ENCODE measurements at regions not wholly inside any gene's neighbourhood (a gene's known extent, or its start where the extent isn't known, plus 50 kb on each side); places are given as distances from the start of the nearest gene placed in this dataset.

GRCh38 chr1:98351561-98351960, 310.0 kb upstream of the SNX7 start:
- H3K4me1 Mint-ChIP-seq, result peaks cover 2% of the 10 kb centered on the region
- H3K79me2 ChIP-seq (ENCODE audit: insufficient read depth, low read length), result no peaks in the 10 kb centered on the region
- no peak overlapping the region for H3K9ac ChIP-seq (ENCODE audit: insufficient read depth, low read length, poor library complexity, severe bottlenecking)
- no peaks in the 10 kb centered on the region for H4K20me1 ChIP-seq (ENCODE audit: insufficient read depth, low read length)
- no peak overlapping the region for H2AFZ ChIP-seq (ENCODE audit: insufficient read depth, low read depth, low read length, poor library complexity, severe bottlenecking)
- H3K36me3 Mint-ChIP-seq, result no peaks in the 10 kb centered on the region
- DNase-seq, result no peak
- no peak overlapping the region for H3K27ac ChIP-seq (ENCODE audit: low read depth in 1 of 2, low read length in 2 of 2)
- H3K27ac Mint-ChIP-seq, result no peak overlapping the region
- H3K4me3 Mint-ChIP-seq, result no peak overlapping the region
- no peaks in the 10 kb centered on the region for H3K4me1 ChIP-seq (ENCODE audit: control insufficient read depth in 1 of 2, insufficient read depth in 2 of 2, low read length in 2 of 2)
- no peak overlapping the region for H3K4me3 ChIP-seq (replicated peaks in 1 of 3; ENCODE audit: low read depth in 2 of 3, low read length in 3 of 3)
- H3K27me3 ChIP-seq (ENCODE audit: control insufficient read depth in 2 of 2, insufficient read depth in 2 of 2, low read length in 2 of 2), result no peaks in the 10 kb centered on the region
- no peak for TF ChIP-seq CTCF (IDR thresholded peaks at IDR 0.05)
- no peaks in the 10 kb centered on the region for H3K36me3 ChIP-seq (replicated peaks in 1 of 2; ENCODE audit: control insufficient read depth in 1 of 2, insufficient read depth in 2 of 2, low read length in 2 of 2)
- no peak overlapping the region for H3K4me2 ChIP-seq (replicated peaks; ENCODE audit: extremely low read depth, low read length, poor library complexity, severe bottlenecking)
- intact Hi-C loops (cut with micrococcal nuclease), result no loop called here
- WGBS (ENCODE audit: insufficient coverage), result 40% methylated on average over 3 of the region's 5 CpGs
- H3K27me3 Mint-ChIP-seq (ENCODE audit: low read depth in 3 of 3), result peaks cover 0 to 2% (median 0%) of the 10 kb centered on the region in 3 donors
- no peaks in the 10 kb centered on the region for H3K9me3 Mint-ChIP-seq
- H3K9me3 ChIP-seq (replicated peaks in 1 of 2; ENCODE audit: control insufficient read depth in 1 of 2, insufficient read depth in 1 of 2, low read length in 2 of 2), result no peaks in the 10 kb centered on the region

GRCh38 chr1:98345417-98345816, 316.1 kb upstream of the SNX7 start:
- no peaks in the 10 kb centered on the region for H3K27me3 ChIP-seq (ENCODE audit: control insufficient read depth in 2 of 2, insufficient read depth in 2 of 2, low read length in 2 of 2)
- H3K9me3 Mint-ChIP-seq, result peaks cover 0 to 2% (median 0%) of the 10 kb centered on the region in 7 donors
- no peak overlapping the region for H3K27ac Mint-ChIP-seq
- no peaks in the 10 kb centered on the region for H3K36me3 ChIP-seq (replicated peaks in 1 of 2; ENCODE audit: control insufficient read depth in 1 of 2, insufficient read depth in 2 of 2, low read length in 2 of 2)
- no peaks in the 10 kb centered on the region for H3K27me3 Mint-ChIP-seq (ENCODE audit: low read depth in 3 of 3)
- H3K79me2 ChIP-seq (ENCODE audit: insufficient read depth, low read length), result no peaks in the 10 kb centered on the region
- H3K4me1 ChIP-seq (ENCODE audit: control insufficient read depth in 1 of 2, insufficient read depth in 2 of 2, low read length in 2 of 2), result no peaks in the 10 kb centered on the region
- no peaks in the 10 kb centered on the region for H4K20me1 ChIP-seq (ENCODE audit: insufficient read depth, low read length)
- TF ChIP-seq CTCF (IDR thresholded peaks at IDR 0.05), result no peak
- no peaks in the 10 kb centered on the region for H3K36me3 Mint-ChIP-seq
- no peak overlapping the region for H3K27ac ChIP-seq (ENCODE audit: low read depth in 1 of 2, low read length in 2 of 2)
- no peak overlapping the region for H3K4me3 Mint-ChIP-seq
- intact Hi-C loops (cut with micrococcal nuclease), result no loop called here
- H3K4me1 Mint-ChIP-seq, result no peaks in the 10 kb centered on the region
- 100% methylated on average over 1 of the region's 2 CpGs for WGBS (ENCODE audit: insufficient coverage)
- H3K9me3 ChIP-seq (replicated peaks in 1 of 2; ENCODE audit: control insufficient read depth in 1 of 2, insufficient read depth in 1 of 2, low read length in 2 of 2), result no peaks in the 10 kb centered on the region
- no peak overlapping the region for H3K4me3 ChIP-seq (replicated peaks in 1 of 3; ENCODE audit: low read depth in 2 of 3, low read length in 3 of 3)
- no peak overlapping the region for H2AFZ ChIP-seq (ENCODE audit: insufficient read depth, low read depth, low read length, poor library complexity, severe bottlenecking)
- no peak for DNase-seq
- no peak overlapping the region for H3K9ac ChIP-seq (ENCODE audit: insufficient read depth, low read length, poor library complexity, severe bottlenecking)
- no peak overlapping the region for H3K4me2 ChIP-seq (replicated peaks; ENCODE audit: extremely low read depth, low read length, poor library complexity, severe bottlenecking)
